SK-N-SH (cell line): ENCODE measurements at regions not wholly inside any gene's neighbourhood (a gene's known extent, or its start where the extent isn't known, plus 50 kb on each side); places are given as distances from the start of the nearest gene placed in this dataset.

ENCODE experiments used
- CTCF ChIA-PET: fragments of 300-600, 350-600 bp; formaldehyde crosslinking; extraction: SDS; loops from one replicate; lab custom pipeline; 2021; lab: Yijun Ruan, JAX
- POLR2A ChIA-PET: fragments of 350-600 bp; sonication (Branson Sonifier 250); formaldehyde crosslinking; extraction: SDS; loops from one replicate; lab custom pipeline; 2020; ENCODE audit warnings: antibody characterized with exemption, inconsistent platforms; lab: Yijun Ruan, JAX
- DNase-seq: peaks from one replicate; pipeline ENCODE4 v3.0.0; 2012
- H2AFZ ChIP-seq: fragments of 200-600 bp; sonication (generic); 2 replicates; pipeline ENCODE4 v1.8.1; 2016; ENCODE audit warnings: antibody characterized with exemption, mild to moderate bottlenecking, low read depth
- H3F3A ChIP-seq: fragments of 200-600 bp; sonication (generic); replicated peaks from 2 replicates; pipeline ENCODE3; 2016; ENCODE audit warnings: antibody characterized with exemption, mild to moderate bottlenecking; ENCODE audit not compliant: insufficient read depth
- H3K27ac ChIP-seq, 2 experiments: fragments of 200-500 bp in 1 of 2; fragments of 200-600 bp in 1 of 2; sonication (Bioruptor generic) in 1 of 2; sonication (generic), shearing (Covaris generic) in 1 of 2; 2 replicates each; pipeline versions ENCODE4 v1.5.1 to v1.6.1; 2014 to 2016; ENCODE audit warnings: low read depth in 2 of 2, inconsistent platforms in 1 of 2, low read length in 1 of 2, mild to moderate bottlenecking in 1 of 2, mixed read lengths in 1 of 2
- H3K27me3 ChIP-seq: fragments of 200-600 bp; sonication (generic), shearing (Covaris generic); 2 replicates; pipeline ENCODE4 v1.6.1; 2016; ENCODE audit warnings: mixed run types; ENCODE audit not compliant: insufficient read depth
- H3K36me3 ChIP-seq, 2 experiments: fragments of 200-500 bp in 1 of 2; fragments of 200-600 bp in 1 of 2; sonication (Bioruptor generic) in 1 of 2; sonication (generic) in 1 of 2; replicated peaks in 1 of 2; 2 replicates each; pipeline versions ENCODE3 to v1.5.1; 2014 to 2016; ENCODE audit warnings: low read length in 1 of 2, mild to moderate bottlenecking in 1 of 2; ENCODE audit not compliant: insufficient read depth in 2 of 2, control insufficient read depth in 1 of 2
- H3K4me1 ChIP-seq, 2 experiments: fragments of 200-500 bp in 1 of 2; fragments of 200-600 bp in 1 of 2; sonication (Bioruptor generic) in 1 of 2; sonication (generic), shearing (Covaris generic) in 1 of 2; 2 replicates each; pipeline versions ENCODE4 v1.5.1 to v1.6.1; 2014 to 2016; ENCODE audit warnings: low read depth in 1 of 2, low read length in 1 of 2, mixed run types in 1 of 2; ENCODE audit not compliant: insufficient read depth in 2 of 2, control insufficient read depth in 1 of 2
- H3K4me2 ChIP-seq: fragments of 200-600 bp; sonication (generic), shearing (Covaris generic); 2 replicates; pipeline ENCODE4 v1.6.1; 2017; ENCODE audit warnings: mixed run types
- H3K4me3 ChIP-seq, 2 experiments: fragments of 200-500 bp in 1 of 2; fragments of 200-600 bp in 1 of 2; sonication (Bioruptor generic) in 1 of 2; sonication (generic), shearing (Covaris generic) in 1 of 2; 2 replicates each; pipeline versions ENCODE4 v1.5.1 to v1.8.1; 2014 to 2016; ENCODE audit warnings: low read depth in 2 of 2, inconsistent platforms in 1 of 2, low read length in 1 of 2, mild to moderate bottlenecking in 1 of 2, mixed read lengths in 1 of 2, moderate library complexity in 1 of 2
- H3K79me2 ChIP-seq: fragments of 200-600 bp; sonication (generic); 2 replicates; pipeline ENCODE4 v1.8.1; 2017; ENCODE audit warnings: mild to moderate bottlenecking; ENCODE audit not compliant: insufficient read depth
- H3K9ac ChIP-seq: fragments of 200-600 bp; sonication (generic); 2 replicates; pipeline ENCODE4 v1.6.1; 2017; ENCODE audit warnings: mixed run types
- H3K9me2 ChIP-seq: fragments of 200-600 bp; sonication (generic); 2 replicates; pipeline ENCODE4 v1.6.1; 2017; ENCODE audit warnings: mixed run types
- H3K9me3 ChIP-seq: fragments of 200-600 bp; sonication (generic); 2 replicates; pipeline ENCODE4 v1.6.1; 2017; ENCODE audit warnings: mixed run types, mild to moderate bottlenecking, moderate library complexity
- H4K20me1 ChIP-seq: fragments of 200-600 bp; sonication (generic); 2 replicates; pipeline ENCODE4 v1.6.1; 2017; ENCODE audit warnings: mild to moderate bottlenecking, mixed run types; ENCODE audit not compliant: insufficient read depth
- CHD2 ChIP-seq: fragments of 150-350 bp; IDR thresholded peaks from 2 replicates; pipeline ENCODE4 v1.6.1; 2018; ENCODE audit warnings: low read length; ENCODE audit not compliant: partially characterized antibody
- CTCF ChIP-seq: fragments of 200-600 bp; sonication (generic); IDR thresholded peaks from 2 replicates; pipeline ENCODE4 v1.6.1; 2017; ENCODE audit warnings: antibody characterized with exemption, mild to moderate bottlenecking, moderate library complexity
- EP300 ChIP-seq, 2 experiments: IDR thresholded peaks; 2 replicates each; pipeline versions ENCODE4 v1.4.0 to v1.6.1; 2012; ENCODE audit warnings: borderline replicate concordance in 1 of 2, low read depth in 1 of 2, low read length in 1 of 2
- EZH2phosphoT487 ChIP-seq: fragments of 200-600 bp; sonication (generic); IDR thresholded peaks from 2 replicates; pipeline ENCODE4 v1.6.1; 2017; ENCODE audit warnings: low read depth, mixed run types, mild to moderate bottlenecking, antibody characterized with exemption, moderate library complexity, borderline replicate concordance
- FOSL2 ChIP-seq: IDR thresholded peaks from 2 replicates; pipeline ENCODE4 v1.4.0; 2012; ENCODE audit warnings: low read depth, mild to moderate bottlenecking, moderate library complexity, borderline replicate concordance
- FOXJ3 ChIP-seq: sonication (generic); formaldehyde crosslinking; IDR thresholded peaks from 2 replicates; pipeline ENCODE4 v1.5.1; 2020; ENCODE audit warnings: mild to moderate bottlenecking, missing genetic modification reagents
- GATA2 ChIP-seq: sonication (generic); formaldehyde crosslinking; IDR thresholded peaks from 2 replicates; pipeline ENCODE4 v1.5.0; 2020; ENCODE audit warnings: mild to moderate bottlenecking, missing genetic modification reagents
- IRF3 ChIP-seq: fragments of 150-350 bp; IDR thresholded peaks from 2 replicates; pipeline ENCODE4 v1.6.1; 2016; ENCODE audit warnings: mild to moderate bottlenecking, low read depth, low read length
- JUND ChIP-seq: IDR thresholded peaks from 2 replicates; pipeline ENCODE4 v1.4.0; 2012
- MXI1 ChIP-seq: IDR thresholded peaks from 2 replicates; pipeline ENCODE4 v1.6.1; 2012; ENCODE audit warnings: mild to moderate bottlenecking, low read depth, low read length, improper control_type of control experiment
- NRF1 ChIP-seq: IDR thresholded peaks from 2 replicates; pipeline ENCODE4 v1.6.1; 2012; ENCODE audit warnings: low read depth, mild to moderate bottlenecking, low read length
- RCOR1 ChIP-seq: fragments of 150-350 bp; IDR thresholded peaks from 2 replicates; pipeline ENCODE4 v1.6.1; 2017; ENCODE audit warnings: antibody characterized with exemption, low read length
- RFX5 ChIP-seq: IDR thresholded peaks from 2 replicates; pipeline ENCODE4 v1.6.1; 2012; ENCODE audit warnings: mild to moderate bottlenecking, improper control_type of control experiment, low read length
- USF1 ChIP-seq: IDR thresholded peaks from 2 replicates; pipeline ENCODE4 v1.4.0; 2012; ENCODE audit warnings: low read depth, borderline replicate concordance
- USF2 ChIP-seq: fragments of 150-350 bp; IDR thresholded peaks from 2 replicates; pipeline ENCODE4 v1.6.1; 2017; ENCODE audit warnings: antibody characterized with exemption, low read length, low read depth, borderline replicate concordance
- ZBTB33 ChIP-seq: IDR thresholded peaks from 2 replicates; pipeline ENCODE4 v1.4.0; 2012; ENCODE audit warnings: low read depth, borderline replicate concordance
- WGBS: methylation state at CpG from one replicate; pipeline ENCODE4 v1.1.6; 2017; ENCODE audit warnings: low lambda C conversion rate; 5-methylcytosine and 5-hydroxymethylcytosine counted together

GRCh38 chr10:98323221-98324164 lies 55.5 kb upstream of the LOXL4 start (continued):
- no peak for TF ChIP-seq IRF3
- no peak for TF ChIP-seq FOXJ3 (CRISPR knock-in tag)
- TF ChIP-seq RCOR1, result no peak
- TF ChIP-seq CHD2, result no peak
- TF ChIP-seq NRF1, result no peak
- TF ChIP-seq GATA2 (CRISPR knock-in tag), result no peak
- no peak for TF ChIP-seq MXI1
- no peak for TF ChIP-seq EZH2phosphoT487
- peak; percentile 85; the same call in 1 of the 2 replicates for TF ChIP-seq FOSL2
- TF ChIP-seq EP300 (IDR thresholded peaks at IDR 0.05; ENCODE audit: borderline replicate concordance in 1 of 2, low read depth in 1 of 2, low read length in 1 of 2), result peak in 1 of 2 experiments; percentile 80; a peak in 2 of 4 replicates
- TF ChIP-seq CTCF, result no peak
- 0 out of 2 replicates have a peak, but pooled peaks have one; percentile 25 for TF ChIP-seq ZBTB33
- TF ChIP-seq, all 33 proteins: peak for 14

GRCh38 chr10:98321186-98321780 lies 53.3 kb upstream of the LOXL4 start:
- peak; percentile 47 for DNase-seq
- CTCF ChIA-PET, result interaction anchor here (1.2 to 4.4 kb wide), 2 partner anchors 12 to 22 kb away, joined by 3 to 35 read pairs; no protein-coding TSS in a partner anchor
- TF ChIP-seq RFX5 (no peak), ZBTB33 (no peak), USF2 (no peak), USF1 (no peak), JUND (no peak)
- TF ChIP-seq, all 33 proteins: peak for 0
- Histone ChIP-seq H3K4me1 (peaks cover 12 to 19% of the 10 kb centered on the region in 2 experiments; a peak in 2 of 4 replicates), H3K27ac (no peak overlapping the region), H4K20me1 (no peaks in the 10 kb centered on the region), H3F3A (peaks cover 3% of the 10 kb centered on the region), H3K4me3 (no peak overlapping the region), H3K36me3 (no peaks in the 10 kb centered on the region), H3K27me3 (no peaks in the 10 kb centered on the region), H3K4me2 (no peak overlapping the region), H3K9ac (no peak overlapping the region), H3K9me2 (no peaks in the 10 kb centered on the region), H3K79me2 (no peaks in the 10 kb centered on the region), H3K9me3 (no peaks in the 10 kb centered on the region), H2AFZ (no peak overlapping the region)
- POLR2A ChIA-PET, result no interaction called here
- WGBS, result 87% methylated on average over 11 of the region's 18 CpGs
